ENCODE measurements at regions not wholly inside any gene's neighbourhood (a gene's known extent, or its start where the extent isn't known, plus 50 kb on each side); places are given as distances from the start of the nearest gene placed in this dataset.
"Not testable (repeated sequence)": the region's sequence is repeated elsewhere in the genome, so short reads cannot be mapped to it uniquely, and the experiment has no call there.

- DNase-seq, result not testable (repeated sequence)
Observed at GRCh38 chr2:87319705-87320104, 298.1 kb upstream of the PLGLB1 start.

GRCh38 chr2:87321201-87321600 is 299.6 kb upstream of the PLGLB1 start:
- not testable (repeated sequence) for DNase-seq

- DNase-seq, result not testable (repeated sequence)
Observed at GRCh38 chr2:87324335-87325041, 302.8 kb upstream of the PLGLB1 start.

- not testable (repeated sequence) for DNase-seq
Observed at GRCh38 chr2:87325042-87325910, 303.6 kb upstream of the PLGLB1 start.

- not testable (repeated sequence) for DNase-seq
Observed at GRCh38 chr2:87325911-87326294, 304.3 kb upstream of the PLGLB1 start.

- not testable (repeated sequence) for DNase-seq
Observed at GRCh38 chr2:87326754-87327153, 305.1 kb upstream of the PLGLB1 start.

GRCh38 chr2:87327648-87328371 is 306.2 kb upstream of the PLGLB1 start:
- DNase-seq, result not testable (repeated sequence)

- not testable (repeated sequence) for DNase-seq
Observed at GRCh38 chr2:87329529-87329928, 307.9 kb upstream of the PLGLB1 start.

GRCh38 chr2:87330486-87330885 is 308.8 kb upstream of the PLGLB1 start:
- DNase-seq, result not testable (repeated sequence)

GRCh38 chr2:87331940-87332583 is 310.4 kb upstream of the PLGLB1 start:
- DNase-seq, result peak; percentile 33 to 37

GRCh38 chr2:87334888-87335287 is 313.2 kb upstream of the PLGLB1 start:
- not testable (repeated sequence) for DNase-seq

GRCh38 chr2:87338998-87339397 is 317.4 kb upstream of the PLGLB1 start:
- not testable (repeated sequence) for DNase-seq

GRCh38 chr2:87341601-87342014 is 320.0 kb upstream of the PLGLB1 start:
- DNase-seq, result peak; percentile 50 to 66

- not testable (repeated sequence) for DNase-seq
Observed at GRCh38 chr2:87342175-87342574, 320.5 kb upstream of the PLGLB1 start.

- DNase-seq, result peak in 1 of 2 donors; percentile 2
Observed at GRCh38 chr2:87343347-87343746, 321.7 kb upstream of the PLGLB1 start.

- not testable (repeated sequence) for DNase-seq
Observed at GRCh38 chr2:87345283-87345682, 323.6 kb upstream of the PLGLB1 start.

GRCh38 chr2:87348556-87348955 is 326.9 kb upstream of the PLGLB1 start:
- not testable (repeated sequence) for DNase-seq

GRCh38 chr2:87349006-87349405 is 327.4 kb upstream of the PLGLB1 start:
- DNase-seq, result not testable (repeated sequence)

GRCh38 chr2:87352178-87352934 is 330.7 kb upstream of the PLGLB1 start:
- DNase-seq, result not testable (repeated sequence)

- not testable (repeated sequence) for DNase-seq
Observed at GRCh38 chr2:87353408-87353807, 331.8 kb upstream of the PLGLB1 start.

- DNase-seq, result not testable (repeated sequence)
Observed at GRCh38 chr2:87354102-87354501, 332.5 kb upstream of the PLGLB1 start.
